Stomach (tissue), 4 donors: ENCODE measurements at regions not wholly inside any gene's neighbourhood (a gene's known extent, or its start where the extent isn't known, plus 50 kb on each side); places are given as distances from the start of the nearest gene placed in this dataset.

Experiments used
- CTCF ChIP-seq, 7 experiments: fragments of 450-650 bp in 4 of 7; fragments of 200-600 bp in 3 of 7; sonication (generic) in 3 of 7; IDR thresholded peaks; one replicate each; pipeline ENCODE4 v1.5.1; 2016 to 2019; ENCODE audit warnings: antibody characterized with exemption in 7 of 7, control low read depth in 2 of 7, mild to moderate bottlenecking in 1 of 7
- EP300 ChIP-seq: sonication (generic); formaldehyde crosslinking; IDR thresholded peaks from one replicate; pipeline ENCODE4 v1.6.1; 2017; ENCODE audit warnings: antibody characterized with exemption
- POLR2AphosphoS5 ChIP-seq, 3 donors: sonication (generic); formaldehyde crosslinking; IDR thresholded peaks; one replicate each; pipeline ENCODE4 v1.6.1; 2016; ENCODE audit warnings: antibody characterized with exemption in 3 of 3

GRCh38 chr1:59011663-59012062 lies 227.8 kb upstream of the JUN start:
- TF ChIP-seq CTCF (IDR thresholded peaks at IDR 0.05) (no peak), EP300 (no peak), POLR2AphosphoS5 (IDR thresholded peaks at IDR 0.05) (no peak)
